ENCODE measurements at regions not wholly inside any gene's neighbourhood (a gene's known extent, or its start where the extent isn't known, plus 50 kb on each side); places are given as distances from the start of the nearest gene placed in this dataset.

GRCh38 chr3:34407281-34407680, 608.9 kb downstream of the PDCD6IP start:
- Histone ChIP-seq H3K36me3 (ENCODE audit: control insufficient read depth, insufficient read depth, low read length) (no peaks in the 10 kb centered on the region), H3K27me3 (replicated peaks; ENCODE audit: control insufficient read depth, insufficient read depth, low read length) (no peaks in the 10 kb centered on the region), H3K4me3 (replicated peaks; ENCODE audit: low read depth, low read length) (no peak overlapping the region)
- no peak for TF ChIP-seq CTCF (IDR thresholded peaks at IDR 0.05; ENCODE audit: insufficient read depth, low read length, poor library complexity, severe bottlenecking)
- no peak for DNase-seq (ENCODE audit: extremely low read depth, insufficient read length)

GRCh38 chr3:34408088-34408487, 609.7 kb downstream of the PDCD6IP start:
- no peak overlapping the region for H3K4me3 ChIP-seq (replicated peaks; ENCODE audit: low read depth, low read length)
- no peak for DNase-seq (ENCODE audit: extremely low read depth, insufficient read length)
- no peaks in the 10 kb centered on the region for H3K36me3 ChIP-seq (ENCODE audit: control insufficient read depth, insufficient read depth, low read length)
- TF ChIP-seq CTCF (IDR thresholded peaks at IDR 0.05; ENCODE audit: insufficient read depth, low read length, poor library complexity, severe bottlenecking): no peak
- H3K27me3 ChIP-seq (replicated peaks; ENCODE audit: control insufficient read depth, insufficient read depth, low read length): no peaks in the 10 kb centered on the region

GRCh38 chr3:34411596-34411995, 613.2 kb downstream of the PDCD6IP start:
- no peak for TF ChIP-seq CTCF (IDR thresholded peaks at IDR 0.05; ENCODE audit: insufficient read depth, low read length, poor library complexity, severe bottlenecking)
- no peaks in the 10 kb centered on the region for H3K36me3 ChIP-seq (ENCODE audit: control insufficient read depth, insufficient read depth, low read length)
- H3K4me3 ChIP-seq (replicated peaks; ENCODE audit: low read depth, low read length): no peak overlapping the region
- no peaks in the 10 kb centered on the region for H3K27me3 ChIP-seq (replicated peaks; ENCODE audit: control insufficient read depth, insufficient read depth, low read length)
- DNase-seq (ENCODE audit: extremely low read depth, insufficient read length): no peak

DNA sequence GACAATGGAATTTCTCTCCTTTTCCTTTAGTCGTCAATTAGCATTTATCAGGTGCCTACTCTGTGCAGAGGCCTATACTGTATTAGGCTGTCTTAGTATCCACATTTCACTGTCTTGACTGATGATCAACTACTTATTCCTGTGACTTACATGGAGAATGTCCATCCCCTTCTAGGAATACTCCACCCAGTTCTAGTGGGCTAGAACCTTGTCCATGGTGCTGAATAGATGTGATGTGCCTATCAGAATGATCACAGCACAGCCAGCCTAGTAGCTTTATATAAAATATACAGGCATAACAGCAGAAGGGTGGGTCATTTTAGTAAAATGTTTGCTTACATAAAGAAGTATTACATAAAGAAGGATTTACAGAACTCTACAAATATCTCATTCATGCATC, 621.4 kb downstream of the PDCD6IP start:
- no peak overlapping the region for H3K4me3 ChIP-seq (replicated peaks; ENCODE audit: low read depth, low read length)
- TF ChIP-seq CTCF (IDR thresholded peaks at IDR 0.05; ENCODE audit: insufficient read depth, low read length, poor library complexity, severe bottlenecking): no peak
- no peaks in the 10 kb centered on the region for H3K27me3 ChIP-seq (replicated peaks; ENCODE audit: control insufficient read depth, insufficient read depth, low read length)
- DNase-seq (ENCODE audit: extremely low read depth, insufficient read length): no peak
- no peaks in the 10 kb centered on the region for H3K36me3 ChIP-seq (ENCODE audit: control insufficient read depth, insufficient read depth, low read length)

DNA sequence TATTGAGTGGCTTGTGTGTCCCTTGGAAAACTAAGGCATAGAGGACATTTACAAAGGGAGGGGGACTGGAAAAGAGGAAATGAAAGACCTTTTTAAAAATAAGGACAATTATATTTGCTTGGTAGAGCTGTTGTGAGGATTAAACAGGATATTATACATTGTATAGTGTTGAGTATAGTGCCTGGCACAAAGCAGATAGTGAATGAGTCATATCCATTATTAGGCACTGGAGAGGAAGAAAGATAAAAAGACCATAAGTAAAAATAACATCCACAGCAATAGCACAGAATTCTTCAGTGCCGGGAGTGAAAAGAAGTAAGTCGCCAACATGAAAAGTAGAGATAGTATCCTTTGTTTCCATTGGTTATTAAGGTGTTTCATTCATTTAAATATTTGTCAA, 623.3 kb downstream of the PDCD6IP start:
- no peaks in the 10 kb centered on the region for H3K36me3 ChIP-seq (ENCODE audit: control insufficient read depth, insufficient read depth, low read length)
- DNase-seq (ENCODE audit: extremely low read depth, insufficient read length): no peak
- H3K4me3 ChIP-seq (replicated peaks; ENCODE audit: low read depth, low read length): no peak overlapping the region
- H3K27me3 ChIP-seq (replicated peaks; ENCODE audit: control insufficient read depth, insufficient read depth, low read length): no peaks in the 10 kb centered on the region
- no peak for TF ChIP-seq CTCF (IDR thresholded peaks at IDR 0.05; ENCODE audit: insufficient read depth, low read length, poor library complexity, severe bottlenecking)

- TF ChIP-seq CTCF (IDR thresholded peaks at IDR 0.05; ENCODE audit: insufficient read depth, low read length, poor library complexity, severe bottlenecking): no peak
- Histone ChIP-seq H3K36me3 (ENCODE audit: control insufficient read depth, insufficient read depth, low read length) (no peaks in the 10 kb centered on the region), H3K27me3 (replicated peaks; ENCODE audit: control insufficient read depth, insufficient read depth, low read length) (no peaks in the 10 kb centered on the region), H3K4me3 (replicated peaks; ENCODE audit: low read depth, low read length) (no peak overlapping the region)
- DNase-seq (ENCODE audit: extremely low read depth, insufficient read length): no peak
These were observed 641.4 kb downstream of the PDCD6IP start for GRCh38 chr3:34439796-34440195.

Measured in GM06990 (cell line).